ENCODE measurements at regions not wholly inside any gene's neighbourhood (a gene's known extent, or its start where the extent isn't known, plus 50 kb on each side); places are given as distances from the start of the nearest gene placed in this dataset.
"Not testable (repeated sequence)": the region's sequence is repeated elsewhere in the genome, so short reads cannot be mapped to it uniquely, and the experiment has no call there.

DNA sequence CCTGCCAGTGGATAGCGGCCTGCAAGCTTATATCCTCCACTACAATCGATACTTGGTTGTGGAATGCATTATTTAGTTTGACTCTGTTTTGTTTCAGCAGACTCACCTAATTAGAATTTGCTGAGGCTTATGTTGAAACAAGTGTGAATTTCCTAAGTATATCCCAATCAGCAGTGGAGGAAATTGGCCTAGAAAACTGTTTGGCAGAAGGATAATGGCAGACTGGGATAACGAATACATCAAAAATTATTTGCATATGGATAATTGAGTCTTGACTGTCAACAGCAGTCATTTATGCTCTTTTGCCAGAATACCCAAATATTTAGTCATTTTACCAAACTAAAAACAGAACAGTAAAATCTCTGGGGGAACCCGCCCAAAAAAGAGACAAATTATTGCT lies 261.0 kb downstream of the DOK5 start:
- TF ChIP-seq, protein P1, sequence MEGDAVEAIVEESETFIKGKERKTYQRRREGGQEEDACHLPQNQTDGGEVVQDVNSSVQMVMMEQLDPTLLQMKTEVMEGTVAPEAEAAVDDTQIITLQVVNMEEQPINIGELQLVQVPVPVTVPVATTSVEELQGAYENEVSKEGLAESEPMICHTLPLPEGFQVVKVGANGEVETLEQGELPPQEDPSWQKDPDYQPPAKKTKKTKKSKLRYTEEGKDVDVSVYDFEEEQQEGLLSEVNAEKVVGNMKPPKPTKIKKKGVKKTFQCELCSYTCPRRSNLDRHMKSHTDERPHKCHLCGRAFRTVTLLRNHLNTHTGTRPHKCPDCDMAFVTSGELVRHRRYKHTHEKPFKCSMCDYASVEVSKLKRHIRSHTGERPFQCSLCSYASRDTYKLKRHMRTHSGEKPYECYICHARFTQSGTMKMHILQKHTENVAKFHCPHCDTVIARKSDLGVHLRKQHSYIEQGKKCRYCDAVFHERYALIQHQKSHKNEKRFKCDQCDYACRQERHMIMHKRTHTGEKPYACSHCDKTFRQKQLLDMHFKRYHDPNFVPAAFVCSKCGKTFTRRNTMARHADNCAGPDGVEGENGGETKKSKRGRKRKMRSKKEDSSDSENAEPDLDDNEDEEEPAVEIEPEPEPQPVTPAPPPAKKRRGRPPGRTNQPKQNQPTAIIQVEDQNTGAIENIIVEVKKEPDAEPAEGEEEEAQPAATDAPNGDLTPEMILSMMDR (IDR thresholded peaks at IDR 0.05): no peak
- H3K27me3 Mint-ChIP-seq (ENCODE audit: low read depth): peaks cover 3% of the 10 kb centered on the region
- no peaks in the 10 kb centered on the region for H3K36me3 Mint-ChIP-seq (ENCODE audit: low read depth)
- H3K4me3 Mint-ChIP-seq (ENCODE audit: unreplicated experiment): no peak overlapping the region
- no peak for DNase-seq (ENCODE audit: low spot score)
- H3K9me3 Mint-ChIP-seq (ENCODE audit: low read depth): no peaks in the 10 kb centered on the region
- no peak overlapping the region for H3K27ac Mint-ChIP-seq (ENCODE audit: unreplicated experiment)
- H3K4me1 Mint-ChIP-seq (ENCODE audit: low read depth): no peaks in the 10 kb centered on the region

DNA sequence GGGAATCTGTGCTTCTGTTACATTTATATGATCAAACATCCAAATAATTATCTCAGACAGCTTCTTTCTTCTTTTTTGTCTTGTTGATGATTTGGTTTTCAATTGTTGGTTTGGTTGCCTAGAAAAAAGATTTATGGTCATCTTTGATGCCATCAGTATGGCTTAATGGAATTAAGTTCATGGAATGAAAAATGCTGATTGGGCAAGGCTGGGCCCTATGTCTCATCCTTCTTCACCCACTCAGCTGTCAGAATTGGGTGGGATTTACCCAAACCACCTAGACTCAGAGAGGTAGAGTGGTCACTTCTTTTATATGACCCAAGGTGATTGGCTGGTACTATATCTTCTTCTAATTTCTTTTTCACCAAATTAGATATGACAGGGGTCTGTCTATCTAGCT lies 258.3 kb downstream of the DOK5 start:
- TF ChIP-seq, protein P1 (IDR thresholded peaks at IDR 0.05): no peak
- no peak for DNase-seq (ENCODE audit: low spot score)
- H3K4me3 Mint-ChIP-seq (ENCODE audit: unreplicated experiment): no peak overlapping the region

DNA sequence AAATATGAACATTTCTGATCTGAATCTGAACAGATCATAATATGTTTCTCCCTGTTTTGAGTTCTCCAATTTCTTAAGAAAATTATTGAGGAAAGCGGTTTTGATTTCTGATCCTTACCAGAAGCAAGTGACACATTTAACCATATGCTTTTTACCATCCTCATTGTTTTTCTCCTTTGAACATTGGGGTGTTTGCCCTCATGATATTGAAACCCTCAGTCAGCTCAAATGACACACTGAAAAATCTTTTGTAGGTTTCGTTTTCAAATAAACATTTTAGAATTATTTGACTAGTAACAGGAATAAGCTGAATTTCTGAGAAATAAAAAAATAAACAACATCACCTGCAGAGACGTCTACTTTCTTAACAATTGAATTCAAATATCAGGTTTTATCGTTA lies 252.1 kb downstream of the DOK5 start:
- no peak for DNase-seq (ENCODE audit: low spot score)
- no peaks in the 10 kb centered on the region for H3K36me3 Mint-ChIP-seq (ENCODE audit: low read depth)
- peaks cover 12% of the 10 kb centered on the region for H3K9me3 Mint-ChIP-seq (ENCODE audit: low read depth)
- TF ChIP-seq, protein P1 (IDR thresholded peaks at IDR 0.05): no peak
- no peaks in the 10 kb centered on the region for H3K4me1 Mint-ChIP-seq (ENCODE audit: low read depth)
- H3K27me3 Mint-ChIP-seq (ENCODE audit: low read depth): peaks cover 2% of the 10 kb centered on the region
- H3K4me3 Mint-ChIP-seq (ENCODE audit: unreplicated experiment): no peak overlapping the region
- H3K27ac Mint-ChIP-seq (ENCODE audit: unreplicated experiment): no peak overlapping the region

More for the DNA sequence above, 258.3 kb downstream of the DOK5 start:
- peaks cover 5% of the 10 kb centered on the region for H3K27me3 Mint-ChIP-seq (ENCODE audit: low read depth)
- H3K27ac Mint-ChIP-seq (ENCODE audit: unreplicated experiment): no peak overlapping the region
- H3K9me3 Mint-ChIP-seq (ENCODE audit: low read depth): no peaks in the 10 kb centered on the region
- no peaks in the 10 kb centered on the region for H3K36me3 Mint-ChIP-seq (ENCODE audit: low read depth)
- no peaks in the 10 kb centered on the region for H3K4me1 Mint-ChIP-seq (ENCODE audit: low read depth)

DNA sequence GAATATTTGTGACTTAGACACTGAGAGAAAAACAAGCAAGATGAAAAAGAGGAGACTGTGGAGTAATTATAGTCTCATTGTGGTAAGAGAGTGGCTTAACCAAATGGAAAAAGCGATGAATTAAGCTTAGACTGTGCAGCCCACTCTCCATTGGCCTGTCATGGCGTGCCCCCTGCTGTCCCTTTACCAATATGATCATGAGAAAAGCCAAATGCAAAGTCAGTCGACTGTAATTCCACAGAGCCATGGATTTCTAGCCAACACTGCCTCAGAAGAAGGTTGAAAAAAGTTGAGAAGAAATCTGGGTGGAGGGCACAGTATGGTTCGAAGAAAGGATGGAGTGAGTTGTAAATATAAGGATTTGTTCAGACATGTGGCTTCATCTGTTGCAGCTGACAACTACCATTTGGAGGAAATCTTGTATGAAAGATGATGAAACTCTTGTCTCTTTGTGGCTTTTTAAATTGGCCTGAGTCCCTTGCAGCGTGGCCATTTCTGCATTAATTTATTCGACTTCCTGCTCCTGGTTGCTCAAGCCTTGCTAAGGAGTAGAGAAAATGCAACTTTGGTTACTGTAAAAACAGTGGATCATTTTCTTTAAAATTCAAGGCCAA lies 251.4 kb downstream of the DOK5 start:
- H3K27ac Mint-ChIP-seq (ENCODE audit: unreplicated experiment): no peak overlapping the region
- H3K36me3 Mint-ChIP-seq (ENCODE audit: low read depth): no peaks in the 10 kb centered on the region
- H3K9me3 Mint-ChIP-seq (ENCODE audit: low read depth): peaks cover 12% of the 10 kb centered on the region
- TF ChIP-seq, protein P1 (IDR thresholded peaks at IDR 0.05): no peak
- H3K4me1 Mint-ChIP-seq (ENCODE audit: low read depth): no peaks in the 10 kb centered on the region
- H3K27me3 Mint-ChIP-seq (ENCODE audit: low read depth): peaks cover 2% of the 10 kb centered on the region
- H3K4me3 Mint-ChIP-seq (ENCODE audit: unreplicated experiment): no peak overlapping the region
- DNase-seq (ENCODE audit: low spot score): no peak

DNA sequence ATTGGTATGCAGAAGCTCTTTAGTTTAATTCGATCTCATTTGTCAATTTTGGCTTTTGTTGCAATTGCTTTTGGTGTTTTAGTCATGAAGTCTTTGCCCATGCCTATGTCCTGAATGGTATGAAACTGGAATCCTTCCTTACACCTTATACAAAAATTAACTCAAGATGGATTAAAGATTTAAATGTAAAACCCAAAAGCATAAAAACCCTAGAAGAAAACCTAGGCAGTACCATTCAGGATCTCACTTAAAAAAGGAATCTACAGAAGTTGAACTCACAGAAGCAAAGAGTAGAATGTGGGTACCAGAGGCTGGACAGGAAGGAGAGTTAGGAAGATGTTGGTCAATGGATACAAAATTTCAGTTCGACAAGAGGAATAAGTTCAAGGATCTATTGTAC lies 249.9 kb downstream of the DOK5 start:
- not testable (repeated sequence) for DNase-seq (ENCODE audit: low spot score); H3K4me1 Mint-ChIP-seq (ENCODE audit: low read depth); H3K27me3 Mint-ChIP-seq (ENCODE audit: low read depth); H3K36me3 Mint-ChIP-seq (ENCODE audit: low read depth); H3K27ac Mint-ChIP-seq (ENCODE audit: unreplicated experiment); H3K4me3 Mint-ChIP-seq (ENCODE audit: unreplicated experiment)
- H3K9me3 Mint-ChIP-seq (ENCODE audit: low read depth): peaks cover 12% of the 10 kb centered on the region

DNA sequence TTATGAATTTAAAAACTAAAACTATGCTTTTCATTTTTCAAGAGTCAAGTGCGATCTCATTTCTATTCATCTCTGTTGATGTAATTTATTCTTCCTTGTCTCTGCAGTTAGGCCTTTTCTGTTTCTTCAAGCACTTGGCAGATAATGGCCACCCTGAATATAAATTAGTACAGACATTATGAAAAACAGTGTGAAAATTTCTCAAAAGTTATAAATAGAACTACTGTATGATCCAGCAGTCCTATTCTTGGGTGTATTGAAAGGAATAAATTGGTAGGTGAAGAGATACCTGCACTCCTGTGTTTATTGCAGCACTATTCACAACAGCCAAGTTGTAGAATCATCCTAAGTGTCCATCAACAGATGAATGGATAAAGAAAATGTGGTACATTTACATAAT lies 248.3 kb downstream of the DOK5 start:
- no peak for DNase-seq (ENCODE audit: low spot score)
- peaks cover 12% of the 10 kb centered on the region for H3K9me3 Mint-ChIP-seq (ENCODE audit: low read depth)
- no peaks in the 10 kb centered on the region for H3K27me3 Mint-ChIP-seq (ENCODE audit: low read depth)
- no peak overlapping the region for H3K4me3 Mint-ChIP-seq (ENCODE audit: unreplicated experiment)
- TF ChIP-seq, protein P1 (IDR thresholded peaks at IDR 0.05): no peak
- no peak overlapping the region for H3K27ac Mint-ChIP-seq (ENCODE audit: unreplicated experiment)
- no peaks in the 10 kb centered on the region for H3K4me1 Mint-ChIP-seq (ENCODE audit: low read depth)
- no peaks in the 10 kb centered on the region for H3K36me3 Mint-ChIP-seq (ENCODE audit: low read depth)

Data from chondrocyte (in vitro differentiated cells).